NCI-H526 (cell line): ENCODE measurements at regions not wholly inside any gene's neighbourhood (a gene's known extent, or its start where the extent isn't known, plus 50 kb on each side); places are given as distances from the start of the nearest gene placed in this dataset.

Experiments used
- DNase-seq, 2 experiments: peaks; one replicate each; lab custom pipeline; 2025; lab: John Stamatoyannopoulos, UW

DNA sequence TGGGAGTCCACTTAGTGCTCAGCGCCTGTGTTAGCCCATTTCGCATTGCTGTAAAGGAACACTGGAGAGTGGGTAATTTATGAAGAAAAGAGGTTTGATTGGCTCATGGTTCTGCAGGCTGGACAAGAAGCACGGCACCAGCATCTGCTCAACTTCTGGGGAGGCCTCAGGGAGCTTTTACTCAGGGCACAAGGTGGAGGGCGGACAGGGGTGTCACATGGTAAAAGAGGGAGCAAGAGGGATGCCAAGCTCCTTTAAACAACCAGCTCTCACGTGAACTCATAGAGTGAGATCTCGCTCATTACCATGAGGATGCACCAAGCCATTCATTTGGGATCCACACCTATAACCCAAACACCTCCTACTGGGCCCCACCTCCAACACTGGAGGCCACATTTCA is 181.4 kb upstream of the TLE3 start:
- no peak for DNase-seq

DNA sequence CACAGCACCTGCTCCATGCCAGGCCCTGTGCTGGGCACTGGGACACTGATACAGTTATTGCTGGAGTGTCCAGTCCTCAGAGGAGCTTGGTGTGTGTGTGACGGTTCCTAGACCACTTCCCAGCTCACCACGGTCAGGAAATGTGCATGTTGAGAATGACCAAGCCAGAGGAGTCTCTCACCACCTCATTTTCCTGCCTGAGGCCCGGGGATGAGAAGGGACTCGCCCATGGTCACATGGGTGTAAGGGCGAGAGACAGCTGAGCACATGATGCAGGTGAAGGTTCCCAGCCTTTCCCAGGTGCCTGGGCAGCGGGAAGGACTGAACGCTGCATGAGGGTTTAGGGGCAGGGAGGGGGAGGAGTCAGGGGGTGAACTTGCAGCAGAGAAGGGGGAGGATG is 180.9 kb upstream of the TLE3 start:
- DNase-seq = peak in 1 of 2 experiments; percentile 42

DNA sequence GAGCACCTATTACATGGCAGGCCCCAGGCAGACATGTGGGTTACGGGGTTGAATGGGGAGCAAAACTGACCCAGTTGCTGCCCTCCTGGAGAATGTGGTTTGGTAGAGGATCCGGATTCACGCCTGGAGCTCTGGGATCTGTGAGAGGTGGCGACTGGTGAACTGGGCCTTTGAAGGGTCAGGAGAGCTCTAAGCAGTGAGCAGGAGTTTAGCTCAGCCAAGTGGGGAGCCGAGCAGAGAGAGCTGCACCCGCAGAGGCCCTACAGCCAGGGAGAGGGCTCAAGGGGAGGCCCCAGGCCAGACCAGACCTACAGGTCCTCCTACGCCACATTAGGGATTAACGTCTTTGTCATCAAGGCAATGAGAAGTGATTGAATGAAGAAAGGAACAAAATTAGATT is 179.8 kb upstream of the TLE3 start:
- no peak for DNase-seq

DNA sequence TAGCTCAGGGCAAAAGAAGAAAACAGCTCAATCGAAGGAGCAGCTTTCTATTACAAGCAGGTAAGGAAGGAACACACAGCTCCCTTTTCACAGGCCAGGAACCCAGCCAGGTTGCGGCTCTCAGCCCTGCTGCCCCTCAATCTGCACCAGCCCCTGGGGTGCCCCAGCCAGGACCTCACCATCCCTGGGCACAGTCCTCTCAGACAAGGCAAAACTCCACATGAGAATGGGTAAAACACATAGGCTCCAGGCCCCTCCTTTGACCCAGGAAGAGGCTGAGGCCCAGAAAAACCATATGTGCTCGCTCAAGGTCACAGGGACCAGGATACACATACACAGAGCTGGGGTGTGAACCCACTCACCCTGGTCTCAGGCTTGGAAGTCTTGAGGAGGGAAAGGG is 178.7 kb upstream of the TLE3 start:
- no peak for DNase-seq

DNA sequence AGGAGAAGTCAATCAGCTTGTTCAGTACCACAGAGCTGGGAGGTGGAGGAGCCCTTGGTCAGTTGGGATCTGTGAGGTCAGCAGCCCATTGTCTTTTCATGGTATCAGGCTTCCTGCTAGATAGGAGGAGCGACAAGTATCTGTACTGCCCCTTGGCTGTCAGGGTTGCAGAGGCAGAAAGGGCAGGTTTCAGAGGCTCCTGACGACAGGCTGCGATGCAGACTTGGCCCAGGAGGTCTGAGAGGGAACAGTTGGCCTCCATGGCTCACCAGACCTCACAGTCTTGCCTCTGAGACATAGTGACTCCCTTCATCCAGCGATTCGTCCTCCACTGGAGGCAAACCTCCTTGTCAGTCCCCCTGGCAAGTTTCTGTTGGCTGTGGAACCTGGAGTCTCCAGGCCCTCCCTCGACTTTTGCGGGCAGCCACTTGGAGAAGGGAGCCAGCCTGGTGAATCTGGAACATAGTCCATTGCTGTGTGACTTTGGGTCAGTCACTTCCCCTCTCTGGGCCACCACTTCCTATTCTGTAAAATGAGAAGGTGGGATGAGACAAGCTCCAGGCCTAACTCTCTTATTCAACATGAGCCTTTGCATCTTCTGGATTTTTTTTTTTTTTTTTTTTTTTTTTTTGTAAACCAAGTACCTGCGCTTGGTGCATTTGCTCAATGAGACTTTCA is 177.9 kb upstream of the TLE3 start:
- DNase-seq = no peak

DNA sequence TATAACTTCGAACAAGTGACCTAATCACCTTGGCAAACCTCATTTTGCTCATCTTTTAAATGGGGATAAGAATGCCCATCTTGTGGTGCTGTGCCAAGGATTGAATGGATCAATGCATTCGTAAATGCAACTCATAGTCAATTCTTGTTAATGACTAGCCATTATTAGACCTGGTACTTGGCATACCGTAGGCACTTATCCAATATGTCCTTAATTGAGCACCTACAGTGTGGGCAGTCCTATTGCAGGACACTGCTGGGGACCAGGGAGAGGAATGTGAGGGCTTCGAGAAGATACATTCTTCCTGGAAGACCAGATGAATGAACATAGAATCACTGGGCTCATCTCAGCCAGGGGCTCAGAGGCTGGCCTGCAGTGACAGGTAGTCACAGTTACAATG is 177.2 kb upstream of the TLE3 start:
- DNase-seq = no peak

DNA sequence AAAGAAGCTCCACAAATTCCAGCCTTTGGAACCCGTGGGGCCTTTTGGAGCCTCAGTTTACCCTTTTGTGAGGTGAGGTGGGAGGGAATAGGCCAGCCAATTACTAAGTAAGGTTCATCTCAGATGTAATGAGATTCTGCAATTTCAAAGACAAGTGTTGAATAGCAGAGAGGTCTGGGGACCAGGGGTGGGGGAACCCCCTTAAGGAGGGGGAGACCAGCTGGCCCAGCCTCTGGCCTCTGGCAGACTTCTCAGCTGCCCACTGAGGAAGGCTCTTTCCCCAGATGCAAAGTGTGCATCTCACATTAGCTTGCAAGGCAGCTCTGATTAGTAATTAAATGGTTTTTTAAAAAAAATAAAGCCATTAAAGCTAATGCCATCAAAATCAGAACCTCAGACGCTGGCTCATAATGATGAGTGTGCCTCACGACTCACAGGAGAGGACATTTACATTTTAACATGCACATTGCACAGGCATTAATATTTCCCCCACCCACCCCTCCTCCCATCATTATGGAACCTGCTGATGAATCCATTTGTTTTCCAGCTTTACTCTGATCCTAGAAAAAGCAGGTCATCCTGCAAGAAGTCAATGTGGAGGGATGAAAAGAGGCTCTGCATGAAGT is 176.7 kb upstream of the TLE3 start:
- no peak for DNase-seq

DNA sequence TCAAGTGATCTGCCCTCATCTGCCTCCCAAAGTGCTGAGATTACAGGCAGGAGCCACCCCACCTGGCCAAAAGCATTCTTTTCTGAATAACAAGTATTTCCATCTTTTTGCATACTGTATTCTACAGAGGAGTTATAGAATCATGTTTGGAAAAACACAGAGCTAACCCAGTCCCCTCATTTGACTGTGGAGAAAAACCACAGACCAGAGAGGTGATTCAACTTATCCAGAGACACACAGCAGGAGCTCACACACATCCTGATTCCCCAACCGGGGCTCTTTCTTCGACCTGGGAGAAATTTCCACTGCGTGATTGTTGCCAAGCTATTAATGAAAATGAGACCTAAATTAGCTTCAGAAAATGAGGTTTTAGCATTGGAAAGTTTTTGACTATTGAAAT is 176.1 kb upstream of the TLE3 start:
- DNase-seq = peak in 1 of 2 experiments; percentile 27

DNA sequence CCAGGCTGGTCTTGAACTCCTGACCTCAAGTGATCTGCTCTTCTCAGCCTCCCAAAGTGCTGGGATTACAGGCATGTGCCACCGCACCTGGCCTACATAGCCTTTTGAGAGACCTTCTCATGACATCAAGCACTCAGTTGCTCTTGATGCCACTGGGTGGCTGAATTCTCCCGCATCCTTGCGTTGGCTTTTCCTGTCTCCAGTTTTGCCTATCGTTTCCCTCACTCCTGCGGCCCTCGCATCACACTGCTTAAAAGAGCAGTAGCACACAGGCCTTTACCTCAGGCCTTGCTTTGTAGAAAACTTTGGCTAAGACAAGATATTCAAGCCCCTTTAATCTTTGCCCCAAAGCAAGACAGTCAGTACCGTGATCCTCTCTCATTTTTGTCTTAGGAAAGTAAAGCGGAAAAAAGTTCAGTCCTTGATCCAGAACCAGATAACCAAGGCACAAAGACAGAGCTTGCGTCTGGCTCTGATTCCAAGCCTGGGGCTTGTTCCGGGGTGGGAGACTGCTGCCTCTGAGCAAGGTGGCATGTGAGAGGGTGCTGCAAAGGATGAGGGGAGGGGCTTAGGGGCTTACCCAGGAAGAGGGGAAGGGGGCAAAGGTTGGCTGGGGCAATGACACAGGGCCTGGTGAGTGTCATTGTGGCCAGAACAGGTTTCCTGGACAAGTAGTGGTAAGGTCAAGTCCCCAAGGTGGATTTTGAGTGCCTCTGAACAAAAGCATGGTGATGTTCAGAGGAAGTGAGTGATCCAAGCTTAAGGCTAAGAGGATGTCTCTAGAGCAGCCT is 175.0 kb upstream of the TLE3 start:
- no peak for DNase-seq

DNA sequence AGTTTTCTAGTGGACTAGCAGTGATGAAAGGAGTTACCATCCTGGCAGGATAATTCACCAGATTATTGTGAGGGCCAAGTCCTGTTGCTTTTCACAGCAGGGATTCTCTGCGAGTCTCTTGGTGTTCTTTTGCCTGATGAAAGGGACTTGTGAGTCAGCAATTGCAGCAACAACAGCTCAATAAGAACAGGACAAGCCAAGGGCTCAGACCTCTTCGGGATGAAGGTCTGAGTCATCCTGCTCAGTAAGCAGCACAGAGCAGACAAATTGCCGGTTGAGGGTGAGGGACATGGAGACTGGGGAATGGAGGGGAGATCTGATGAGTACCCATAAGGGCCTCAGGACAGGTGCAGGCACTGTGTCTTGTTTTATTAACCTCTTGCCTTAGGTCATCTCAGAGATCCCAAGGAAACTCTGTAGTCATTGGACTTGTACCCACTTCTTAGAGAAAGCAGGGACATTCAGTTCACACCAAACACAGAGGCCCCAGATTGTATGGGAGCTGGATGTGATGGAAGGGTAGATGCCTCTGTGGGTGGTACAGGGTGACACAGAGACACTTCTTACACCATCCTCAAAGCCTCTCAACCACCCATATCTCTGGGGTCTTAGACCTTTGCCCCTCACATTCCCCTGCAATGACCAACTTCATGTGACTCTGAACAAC is 173.8 kb upstream of the TLE3 start:
- DNase-seq = no peak

DNA sequence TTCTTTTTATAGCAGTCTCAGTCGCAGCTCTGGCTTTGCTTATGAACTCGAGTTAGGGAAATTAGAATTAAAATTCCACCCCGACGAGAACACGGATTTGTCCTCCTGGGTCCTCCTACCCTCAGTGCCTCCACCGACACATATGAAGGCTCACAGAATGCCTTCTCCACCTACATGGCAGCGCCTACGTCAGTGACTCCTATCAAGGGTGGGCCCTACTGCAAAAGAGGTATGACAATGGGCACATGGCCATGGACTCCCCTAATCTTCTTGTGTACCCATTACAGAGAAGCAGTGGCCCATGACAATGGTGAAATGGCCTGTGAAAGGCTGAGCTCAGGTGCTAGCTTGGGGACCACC is 173.0 kb upstream of the TLE3 start:
- no peak for DNase-seq

DNA sequence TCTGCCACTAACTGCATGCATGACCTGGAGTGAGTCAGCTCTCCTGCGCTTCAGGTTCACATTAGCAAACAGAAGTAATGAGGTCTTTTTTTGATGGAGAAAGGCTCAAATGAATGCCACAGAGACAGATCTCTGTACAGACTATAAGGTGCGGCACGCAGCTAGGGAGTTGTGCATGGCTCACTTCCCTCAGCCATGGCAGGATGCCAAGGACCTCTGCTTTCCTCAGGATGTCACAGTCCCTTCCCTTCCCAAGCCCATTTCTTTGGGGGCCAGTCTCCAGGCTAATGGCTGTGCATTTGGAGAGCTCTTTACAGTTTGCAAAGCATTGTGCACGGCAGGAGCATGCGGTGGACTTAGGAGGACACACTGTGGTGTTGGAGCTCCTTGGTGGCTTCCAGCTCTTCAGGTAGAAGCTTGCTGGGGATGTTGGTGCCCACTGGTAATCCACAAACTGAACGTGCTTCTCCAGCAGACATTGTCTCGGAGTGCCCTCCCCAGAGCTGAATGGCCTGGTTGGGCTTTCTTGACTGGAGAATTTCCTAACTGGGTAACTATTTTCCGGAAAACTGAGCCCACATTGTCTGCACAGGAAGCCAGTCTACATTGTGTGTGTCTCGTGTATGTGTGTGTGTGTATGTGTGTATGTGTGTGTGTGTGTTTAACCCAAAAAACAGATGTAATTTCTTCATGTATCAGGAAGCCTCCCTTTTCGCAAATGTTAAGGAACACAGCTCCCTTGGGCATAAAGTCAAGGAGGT is 172.5 kb upstream of the TLE3 start:
- no peak for DNase-seq

DNA sequence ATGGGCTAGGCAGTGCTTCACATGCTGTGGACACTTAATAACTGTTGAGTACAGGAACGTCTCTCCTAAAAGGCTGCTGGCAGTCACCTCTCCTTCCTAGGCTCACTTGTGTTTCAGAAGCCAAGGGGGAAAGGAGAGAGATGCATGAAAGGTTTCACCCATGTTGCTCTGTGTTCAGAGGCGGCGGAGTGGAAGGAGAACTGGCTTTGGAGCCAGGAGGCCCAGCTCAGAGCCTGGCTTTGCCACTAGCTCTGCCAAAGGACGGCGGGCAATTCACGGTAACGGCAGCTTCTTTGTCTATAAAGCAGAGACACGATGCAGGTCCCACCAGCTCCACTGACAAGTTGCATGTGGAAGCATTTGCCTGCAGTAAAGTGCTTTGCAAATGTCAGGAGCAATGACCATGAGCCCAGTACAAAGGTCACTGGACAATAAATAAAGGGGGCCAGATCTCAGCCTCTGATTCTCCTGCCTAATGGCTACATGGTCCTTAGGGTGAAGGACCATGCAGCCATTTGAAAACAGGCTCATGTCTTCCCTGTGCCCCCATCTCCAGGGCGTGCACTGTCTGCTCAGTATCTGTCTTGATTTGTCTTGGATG is 171.7 kb upstream of the TLE3 start:
- DNase-seq = peak in 1 of 2 experiments; percentile 23

DNA sequence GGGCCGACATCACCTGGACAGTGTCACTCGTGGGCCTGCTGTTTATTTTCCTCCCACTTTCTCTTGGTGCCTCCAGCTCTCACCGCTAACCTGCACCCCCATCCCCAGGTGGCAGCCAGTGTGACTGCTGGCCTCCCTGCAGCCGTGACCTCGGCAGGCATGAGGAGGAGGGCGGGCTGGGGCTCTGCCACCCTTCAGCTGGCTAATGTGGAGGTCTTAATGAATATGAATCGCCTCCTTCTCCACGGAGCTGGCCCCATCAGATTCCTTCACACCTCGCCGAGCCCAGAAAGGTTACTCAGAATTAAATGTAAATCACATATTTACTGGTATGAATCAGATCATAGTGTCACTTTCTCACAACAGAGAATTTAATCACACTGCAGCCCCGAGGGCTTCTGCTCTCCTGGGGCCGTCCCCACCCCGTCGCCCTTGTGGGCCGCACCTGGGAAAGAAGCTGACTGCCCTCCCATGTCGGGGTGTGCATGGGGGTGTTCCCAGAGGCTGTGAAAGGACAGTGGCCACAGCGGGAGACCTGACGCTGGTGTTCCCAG is 171.1 kb upstream of the TLE3 start:
- peak in 1 of 2 experiments; percentile 9 for DNase-seq

DNA sequence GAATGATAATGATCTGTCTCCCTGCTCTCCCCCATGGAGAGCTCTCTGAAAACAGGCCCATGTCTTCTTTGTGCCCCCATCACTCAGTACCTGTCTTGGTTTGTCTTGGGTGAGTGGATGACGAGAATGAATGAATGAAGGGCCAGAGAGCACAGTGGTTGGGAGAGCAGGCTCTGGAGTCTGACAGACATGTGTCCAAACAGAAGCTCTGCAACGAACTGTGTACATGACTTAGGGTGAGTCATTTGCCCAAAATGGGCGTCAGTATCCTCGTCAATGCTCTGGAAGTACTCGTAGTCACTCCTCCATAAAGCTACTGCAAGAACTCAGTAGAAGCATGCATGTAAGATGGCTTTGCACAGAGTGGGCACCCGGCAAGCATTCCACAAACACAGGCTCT is 170.2 kb upstream of the TLE3 start:
- no peak for DNase-seq

DNA sequence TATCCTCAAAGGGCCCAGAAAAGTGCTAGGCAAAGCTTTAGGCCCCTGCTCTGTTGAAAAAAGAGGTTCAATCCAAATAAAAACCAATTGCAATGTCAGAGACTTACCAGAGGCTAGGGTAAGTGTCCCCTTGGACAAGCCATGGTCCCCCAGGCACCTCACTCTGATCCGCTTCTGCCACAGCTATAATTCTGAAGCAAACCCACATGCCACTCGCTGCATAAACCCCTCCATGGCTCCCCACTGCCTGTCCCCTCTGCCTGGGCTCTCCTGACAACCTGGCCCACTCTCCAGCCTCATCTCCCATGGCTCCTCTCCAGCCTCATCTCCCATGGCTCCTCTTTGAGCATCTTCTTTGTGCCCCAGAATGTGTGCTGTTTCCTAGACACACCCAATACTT is 169.6 kb upstream of the TLE3 start:
- no peak for DNase-seq

DNA sequence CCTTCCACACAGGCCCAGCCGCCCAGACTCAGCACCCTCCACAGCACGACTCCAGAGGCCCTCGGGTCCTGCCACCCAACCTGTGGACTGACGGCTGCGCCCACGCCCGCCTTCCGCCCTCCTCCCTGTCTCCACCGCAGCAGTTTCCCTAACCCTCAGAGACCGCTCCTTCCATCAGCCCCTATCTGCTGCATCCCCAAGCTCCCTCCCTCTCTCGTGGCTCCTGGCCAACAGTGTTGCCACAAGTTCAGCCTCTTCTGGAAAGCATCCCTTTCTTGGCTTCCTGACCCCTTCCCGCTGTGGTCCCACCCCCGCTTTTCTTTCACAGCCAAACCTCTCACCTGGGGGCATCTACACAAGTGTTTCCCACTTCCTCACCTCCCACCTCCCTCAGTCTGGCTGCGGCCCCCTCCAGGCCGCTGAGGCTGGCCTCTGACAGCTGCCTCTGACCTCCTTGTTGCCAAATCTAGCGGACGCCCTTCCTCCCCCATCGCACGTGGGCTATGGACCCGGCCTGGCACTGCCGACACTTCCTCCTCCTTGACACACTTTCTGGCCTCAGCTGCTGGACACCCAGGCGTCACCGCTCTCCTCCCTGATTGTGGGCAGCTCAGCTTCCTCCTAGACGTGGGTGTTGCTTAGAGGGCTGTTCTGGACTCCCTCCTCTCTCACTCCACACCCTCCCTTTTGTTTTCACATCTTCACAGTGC is 168.8 kb upstream of the TLE3 start:
- no peak for DNase-seq

DNA sequence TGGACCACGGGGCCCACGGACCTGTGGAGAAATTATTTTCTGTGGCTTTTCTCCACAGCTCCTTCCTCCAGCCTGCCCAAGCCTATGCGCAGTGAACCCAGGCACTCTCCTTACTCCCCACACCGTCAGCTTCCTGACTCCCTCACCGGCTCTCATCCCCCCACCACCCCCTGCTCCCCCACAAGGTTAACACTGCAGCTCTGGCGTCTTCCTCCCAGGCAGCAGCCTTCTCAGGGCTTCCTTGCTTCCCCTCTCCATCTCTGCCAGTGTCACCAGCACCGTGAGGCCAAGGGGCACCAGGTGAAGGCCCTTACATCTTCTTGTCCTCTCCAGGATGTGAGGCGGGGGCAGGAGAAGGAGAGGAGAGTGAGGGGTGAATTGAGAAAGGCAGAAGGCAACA is 168.3 kb upstream of the TLE3 start:
- no peak for DNase-seq

DNA sequence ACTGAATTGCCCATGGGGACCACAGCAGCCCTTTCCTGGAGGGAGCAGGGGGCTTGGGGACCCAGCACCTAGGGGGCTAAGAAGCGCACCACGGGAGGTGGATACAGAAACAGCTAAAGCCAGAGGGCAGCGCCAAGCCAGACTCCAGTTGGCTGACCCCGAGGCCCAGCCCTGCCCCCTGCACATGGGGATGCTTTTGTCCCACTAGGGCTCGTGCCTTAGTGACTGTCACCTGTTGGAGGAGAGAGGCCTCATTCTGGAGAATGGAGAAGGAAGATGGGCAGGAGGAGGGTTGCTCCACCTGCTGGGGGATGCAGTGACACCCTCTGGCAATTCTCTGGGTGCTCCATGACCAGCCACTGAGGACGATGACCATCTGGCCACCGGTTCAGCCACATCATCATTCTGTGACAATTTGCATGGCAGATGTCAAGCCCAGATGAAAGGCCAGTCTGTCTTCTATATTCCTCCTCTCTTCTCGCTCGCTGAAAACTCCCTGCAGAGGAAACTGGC is 167.8 kb upstream of the TLE3 start:
- peak in 1 of 2 experiments; percentile 50 for DNase-seq

DNA sequence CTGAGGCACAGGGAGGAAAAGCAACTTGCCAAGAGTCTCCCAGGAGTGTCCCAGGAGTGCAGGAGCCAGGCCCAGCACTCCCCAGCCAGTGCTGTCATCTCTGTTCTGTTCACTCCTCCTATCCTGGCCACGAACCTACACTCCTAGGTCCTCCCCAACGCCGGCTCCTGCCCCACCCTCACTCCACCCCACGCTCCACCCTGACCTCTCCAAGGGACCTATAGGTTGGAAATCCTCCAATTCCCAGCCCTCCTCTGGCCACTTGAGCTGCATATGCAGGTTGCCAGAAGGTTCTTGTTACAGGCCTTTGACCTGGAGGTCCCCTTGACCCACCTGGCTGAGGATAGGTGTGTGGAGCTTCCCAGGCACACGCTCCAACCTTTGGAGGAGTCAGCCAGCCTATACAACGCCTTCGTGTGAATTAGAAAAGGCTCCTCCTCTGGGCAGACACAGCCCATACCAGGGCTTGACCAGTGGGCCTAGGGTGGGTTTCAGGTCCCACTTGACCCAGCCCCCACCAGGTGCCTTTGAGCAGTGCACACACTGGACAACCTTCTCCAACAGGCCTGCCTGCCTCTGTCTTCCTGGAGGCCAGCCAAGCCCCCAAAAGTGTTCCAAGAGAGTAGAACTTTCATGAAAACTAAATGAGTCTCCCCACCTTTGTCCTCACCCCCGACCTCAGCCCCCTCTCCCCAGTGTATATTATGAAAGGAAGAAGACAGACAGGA is 167.2 kb upstream of the TLE3 start:
- DNase-seq = no peak
